KMS-11 (cell line): ENCODE measurements at regions not wholly inside any gene's neighbourhood (a gene's known extent, or its start where the extent isn't known, plus 50 kb on each side); places are given as distances from the start of the nearest gene placed in this dataset.

Source experiments
- H2AFZ ChIP-seq: fragments of 200-600 bp; sonication (generic); 2 replicates; pipeline ENCODE4 v1.6.1; 2016; ENCODE audit warnings: antibody characterized with exemption, mixed run types, low read depth
- H3K27ac ChIP-seq: fragments of 200-600 bp; sonication (generic); 2 replicates; pipeline ENCODE4 v1.6.1; 2016; ENCODE audit warnings: mild to moderate bottlenecking, mixed run types
- H3K27me3 ChIP-seq: fragments of 200-600 bp; sonication (generic); 2 replicates; pipeline ENCODE4 v1.6.1; 2017; ENCODE audit warnings: mild to moderate bottlenecking, low read depth, mixed run types, moderate library complexity; ENCODE audit not compliant: insufficient read depth
- H3K36me3 ChIP-seq: fragments of 200-600 bp; sonication (generic); 2 replicates; pipeline ENCODE4 v1.6.1; 2017; ENCODE audit warnings: mild to moderate bottlenecking, mixed run types; ENCODE audit not compliant: insufficient read depth
- H3K4me1 ChIP-seq: fragments of 200-600 bp; sonication (generic); 2 replicates; pipeline ENCODE4 v1.6.1; 2016; ENCODE audit warnings: mild to moderate bottlenecking, low read depth, mixed run types; ENCODE audit not compliant: poor library complexity, severe bottlenecking
- H3K4me2 ChIP-seq: fragments of 200-600 bp; sonication (generic); 2 replicates; pipeline ENCODE4 v1.7.0; 2016; ENCODE audit warnings: mild to moderate bottlenecking, mixed run types
- H3K4me3 ChIP-seq: fragments of 200-600 bp; sonication (generic); IDR thresholded peaks from 2 replicates; pipeline ENCODE4 v1.6.1; 2017; ENCODE audit warnings: low read depth, low read length, mixed read lengths; ENCODE audit not compliant: insufficient read depth
- H3K79me2 ChIP-seq: fragments of 200-600 bp; sonication (generic); 2 replicates; pipeline ENCODE4 v1.6.1; 2016; ENCODE audit warnings: low read depth, mixed run types; ENCODE audit not compliant: insufficient read depth
- H3K9ac ChIP-seq: fragments of 200-600 bp; sonication (generic); 2 replicates; pipeline ENCODE4 v1.6.1; 2016; ENCODE audit warnings: mild to moderate bottlenecking, mixed run types
- H4K20me1 ChIP-seq: fragments of 200-600 bp; sonication (generic); 2 replicates; pipeline ENCODE4 v1.6.1; 2016; ENCODE audit warnings: mild to moderate bottlenecking, mixed run types; ENCODE audit not compliant: insufficient read depth
- TF ChIP-seq, protein P1 (sequence below): fragments of 200-600 bp; sonication (generic); conservative IDR thresholded peaks from 2 replicates; pipeline ENCODE4 v1.6.1; 2017; ENCODE audit warnings: low read depth, mild to moderate bottlenecking, antibody characterized with exemption, low read length, moderate library complexity, mixed read lengths

DNA sequence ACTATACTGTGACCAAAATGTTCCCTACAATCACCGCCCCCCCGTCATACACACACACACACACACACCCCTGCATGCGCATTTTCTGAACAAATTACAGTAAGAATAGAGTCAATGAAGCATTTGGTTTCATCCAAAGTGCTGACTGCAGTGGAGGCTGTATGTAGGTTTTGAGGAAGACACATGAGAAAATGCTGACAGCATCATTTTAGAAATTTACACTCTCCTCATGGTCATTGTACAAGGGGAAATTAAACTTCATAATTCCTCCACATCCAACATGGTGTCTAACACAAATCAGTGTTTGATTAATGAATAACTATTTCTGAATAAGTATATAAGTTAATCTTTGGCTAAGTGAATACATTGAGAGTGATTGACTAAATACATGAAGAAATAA, 1126.8 kb upstream of the PHF14 start:
- no peaks in the 10 kb centered on the region for H4K20me1 ChIP-seq
- TF ChIP-seq, protein P1, sequence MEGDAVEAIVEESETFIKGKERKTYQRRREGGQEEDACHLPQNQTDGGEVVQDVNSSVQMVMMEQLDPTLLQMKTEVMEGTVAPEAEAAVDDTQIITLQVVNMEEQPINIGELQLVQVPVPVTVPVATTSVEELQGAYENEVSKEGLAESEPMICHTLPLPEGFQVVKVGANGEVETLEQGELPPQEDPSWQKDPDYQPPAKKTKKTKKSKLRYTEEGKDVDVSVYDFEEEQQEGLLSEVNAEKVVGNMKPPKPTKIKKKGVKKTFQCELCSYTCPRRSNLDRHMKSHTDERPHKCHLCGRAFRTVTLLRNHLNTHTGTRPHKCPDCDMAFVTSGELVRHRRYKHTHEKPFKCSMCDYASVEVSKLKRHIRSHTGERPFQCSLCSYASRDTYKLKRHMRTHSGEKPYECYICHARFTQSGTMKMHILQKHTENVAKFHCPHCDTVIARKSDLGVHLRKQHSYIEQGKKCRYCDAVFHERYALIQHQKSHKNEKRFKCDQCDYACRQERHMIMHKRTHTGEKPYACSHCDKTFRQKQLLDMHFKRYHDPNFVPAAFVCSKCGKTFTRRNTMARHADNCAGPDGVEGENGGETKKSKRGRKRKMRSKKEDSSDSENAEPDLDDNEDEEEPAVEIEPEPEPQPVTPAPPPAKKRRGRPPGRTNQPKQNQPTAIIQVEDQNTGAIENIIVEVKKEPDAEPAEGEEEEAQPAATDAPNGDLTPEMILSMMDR: no peak
- H3K27me3 ChIP-seq: no peaks in the 10 kb centered on the region
- H2AFZ ChIP-seq: no peak overlapping the region
- H3K4me3 ChIP-seq: no peak overlapping the region
- H3K4me2 ChIP-seq: no peak overlapping the region
- H3K4me1 ChIP-seq: no peaks in the 10 kb centered on the region
- H3K36me3 ChIP-seq: no peaks in the 10 kb centered on the region
- H3K79me2 ChIP-seq: no peaks in the 10 kb centered on the region
- H3K27ac ChIP-seq: no peak overlapping the region
- H3K9ac ChIP-seq: no peak overlapping the region

DNA sequence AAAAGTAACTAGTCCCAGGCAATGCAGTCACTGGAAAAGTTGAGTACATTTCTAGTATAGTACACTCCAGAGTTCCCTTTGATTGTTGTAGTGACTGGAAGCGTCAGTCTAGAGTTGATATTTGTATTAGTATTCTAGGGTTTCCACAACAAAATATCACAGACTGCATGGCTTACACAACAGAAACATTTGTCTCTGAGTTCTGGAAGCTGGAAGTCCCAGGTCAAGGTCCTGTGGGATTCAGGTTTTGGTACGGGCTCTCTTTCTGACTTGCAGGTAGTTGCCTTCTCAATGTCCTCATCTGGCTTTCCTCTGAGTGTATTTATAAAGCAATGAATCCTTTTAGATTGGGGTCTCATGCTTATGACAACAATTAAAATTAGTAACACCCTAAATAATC, 1119.1 kb upstream of the PHF14 start:
- Histone ChIP-seq H3K27me3 (no peaks in the 10 kb centered on the region), H2AFZ (no peak overlapping the region), H4K20me1 (no peaks in the 10 kb centered on the region), H3K27ac (no peak overlapping the region), H3K4me1 (no peaks in the 10 kb centered on the region), H3K36me3 (no peaks in the 10 kb centered on the region), H3K4me3 (no peak overlapping the region), H3K9ac (no peak overlapping the region), H3K4me2 (no peak overlapping the region), H3K79me2 (no peaks in the 10 kb centered on the region)
- TF ChIP-seq, protein P1: no peak

DNA sequence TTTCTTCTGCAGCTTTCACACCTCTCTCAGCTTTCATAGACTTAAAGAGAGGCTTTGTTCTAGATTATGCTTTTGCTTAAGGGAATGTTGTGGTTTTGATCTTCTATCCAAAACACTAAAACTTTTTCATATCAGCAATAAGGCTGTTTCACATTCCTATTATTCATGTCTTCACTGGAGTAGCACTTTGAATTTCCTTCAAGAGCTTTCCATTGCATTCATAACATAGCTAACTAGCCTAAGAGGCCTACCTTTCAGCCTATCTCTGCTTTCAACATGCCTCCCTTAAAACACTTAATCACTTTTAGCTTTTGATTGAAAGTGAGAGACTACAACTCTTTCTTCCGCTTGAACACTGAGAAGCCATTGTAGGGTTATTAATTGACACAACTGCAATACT, 1117.0 kb upstream of the PHF14 start:
- TF ChIP-seq, protein P1: no peak
- Histone ChIP-seq H3K4me3 (no peak overlapping the region), H3K27ac (no peak overlapping the region)

DNA sequence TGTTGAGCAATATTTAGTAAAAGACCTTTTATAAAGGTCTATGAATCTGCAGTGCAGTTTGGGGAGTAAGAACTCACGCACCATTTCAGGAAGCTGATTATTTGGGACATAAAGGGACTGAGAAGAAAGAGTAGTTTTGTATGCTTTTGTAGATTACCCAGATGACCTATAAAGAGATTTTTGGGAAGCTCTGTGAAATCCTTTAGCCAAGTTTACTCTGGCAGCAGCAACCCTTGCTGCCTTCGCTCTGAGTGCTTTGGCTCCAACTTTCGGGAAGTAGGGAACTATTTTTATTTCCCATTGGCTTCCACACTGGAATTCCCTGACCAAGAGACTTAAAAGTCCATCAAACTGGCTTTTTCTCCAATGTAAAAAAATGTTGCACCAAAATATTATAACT, 1110.1 kb upstream of the PHF14 start:
- no peaks in the 10 kb centered on the region for H3K79me2 ChIP-seq
- no peaks in the 10 kb centered on the region for H3K27me3 ChIP-seq
- H3K4me2 ChIP-seq: no peak overlapping the region
- TF ChIP-seq, protein P1: no peak
- no peak overlapping the region for H3K27ac ChIP-seq
- H3K36me3 ChIP-seq: no peaks in the 10 kb centered on the region
- H4K20me1 ChIP-seq: no peaks in the 10 kb centered on the region
- H3K4me1 ChIP-seq: no peaks in the 10 kb centered on the region
- no peak overlapping the region for H3K4me3 ChIP-seq
- H2AFZ ChIP-seq: no peak overlapping the region
- no peak overlapping the region for H3K9ac ChIP-seq

More for the DNA sequence above, 1117.0 kb upstream of the PHF14 start:
- H3K4me2 ChIP-seq: no peak overlapping the region
- no peaks in the 10 kb centered on the region for H3K79me2 ChIP-seq
- H3K36me3 ChIP-seq: no peaks in the 10 kb centered on the region
- no peak overlapping the region for H2AFZ ChIP-seq
- H4K20me1 ChIP-seq: no peaks in the 10 kb centered on the region
- H3K27me3 ChIP-seq: no peaks in the 10 kb centered on the region
- no peaks in the 10 kb centered on the region for H3K4me1 ChIP-seq
- H3K9ac ChIP-seq: no peak overlapping the region

DNA sequence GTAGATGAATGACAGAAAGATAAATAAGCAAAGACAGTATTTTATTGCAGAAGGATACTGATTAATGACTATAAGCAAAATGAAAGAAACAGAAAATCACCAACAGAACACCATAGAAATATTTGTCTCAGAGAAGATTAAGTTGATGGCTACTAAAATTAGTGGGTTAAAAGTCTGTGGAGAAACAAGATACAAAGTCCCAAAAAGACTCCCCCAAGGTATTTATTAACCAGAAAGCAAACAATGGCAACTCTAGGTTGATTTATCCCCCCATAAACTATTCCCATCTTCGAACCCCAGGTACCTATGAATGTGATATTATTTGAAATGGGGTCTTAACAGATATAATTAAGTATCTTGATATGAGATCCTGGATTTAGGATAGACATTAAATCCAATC, 1104.5 kb upstream of the PHF14 start:
- no peak overlapping the region for H3K9ac ChIP-seq
- no peak overlapping the region for H3K27ac ChIP-seq
- TF ChIP-seq, protein P1: no peak
- no peak overlapping the region for H2AFZ ChIP-seq
- no peaks in the 10 kb centered on the region for H3K27me3 ChIP-seq
- 0 out of 2 replicates have a peak, but pooled peaks cover 2% of the 10 kb centered on the region for H4K20me1 ChIP-seq
- H3K36me3 ChIP-seq: no peaks in the 10 kb centered on the region
- H3K4me2 ChIP-seq: no peak overlapping the region
- H3K4me1 ChIP-seq: no peaks in the 10 kb centered on the region
- H3K79me2 ChIP-seq: no peaks in the 10 kb centered on the region
- no peak overlapping the region for H3K4me3 ChIP-seq
